22Rv1 (cell line): ENCODE measurements at regions not wholly inside any gene's neighbourhood (a gene's known extent, or its start where the extent isn't known, plus 50 kb on each side); places are given as distances from the start of the nearest gene placed in this dataset.
A peak's percentile ranks its signal among the peaks of the same experiment; 100 is the strongest.

Source experiments
- H3K27ac ChIP-seq: fragments of 450-650 bp; 2 replicates; pipeline ENCODE4 v1.5.1; 2017
- ZFX ChIP-seq: fragments of 450-650 bp; IDR thresholded peaks from 2 replicates; pipeline ENCODE4 v1.6.1; 2017; ENCODE audit warnings: antibody characterized with exemption, borderline replicate concordance
- TF ChIP-seq, protein P1 (sequence below): fragments of 450-650 bp; IDR thresholded peaks from 2 replicates; pipeline ENCODE4 v1.5.1; 2017; ENCODE audit warnings: mild to moderate bottlenecking

DNA sequence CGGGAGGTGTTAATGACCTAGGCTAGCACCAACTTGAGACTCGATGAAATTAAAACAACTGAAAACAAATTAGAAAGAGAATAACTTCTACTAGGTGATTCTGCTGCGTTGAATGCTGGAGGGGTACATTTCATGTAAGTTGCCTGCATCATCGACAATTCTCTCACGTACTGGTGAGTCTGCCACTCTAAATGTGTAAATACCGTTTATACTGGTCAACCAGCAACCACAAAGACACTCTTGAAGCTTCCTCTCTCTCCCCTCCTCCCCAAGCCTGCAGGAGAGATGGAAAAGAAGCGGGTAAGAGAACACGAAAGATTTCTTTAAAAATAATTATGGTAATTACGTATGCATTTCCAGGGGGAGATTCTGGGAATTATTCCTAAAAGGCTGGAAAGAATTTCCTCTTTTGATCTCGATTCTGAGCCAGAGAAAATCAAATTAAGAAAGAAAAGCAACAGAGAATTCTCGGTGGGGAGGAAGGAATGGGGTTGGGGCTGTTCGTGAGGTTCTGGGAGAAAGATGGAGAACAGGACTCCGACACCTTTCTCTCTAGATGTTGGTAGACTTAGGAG is 68.6 kb upstream of the MRTFB start:
- no peak overlapping the region for H3K27ac ChIP-seq
- TF ChIP-seq, protein P1, sequence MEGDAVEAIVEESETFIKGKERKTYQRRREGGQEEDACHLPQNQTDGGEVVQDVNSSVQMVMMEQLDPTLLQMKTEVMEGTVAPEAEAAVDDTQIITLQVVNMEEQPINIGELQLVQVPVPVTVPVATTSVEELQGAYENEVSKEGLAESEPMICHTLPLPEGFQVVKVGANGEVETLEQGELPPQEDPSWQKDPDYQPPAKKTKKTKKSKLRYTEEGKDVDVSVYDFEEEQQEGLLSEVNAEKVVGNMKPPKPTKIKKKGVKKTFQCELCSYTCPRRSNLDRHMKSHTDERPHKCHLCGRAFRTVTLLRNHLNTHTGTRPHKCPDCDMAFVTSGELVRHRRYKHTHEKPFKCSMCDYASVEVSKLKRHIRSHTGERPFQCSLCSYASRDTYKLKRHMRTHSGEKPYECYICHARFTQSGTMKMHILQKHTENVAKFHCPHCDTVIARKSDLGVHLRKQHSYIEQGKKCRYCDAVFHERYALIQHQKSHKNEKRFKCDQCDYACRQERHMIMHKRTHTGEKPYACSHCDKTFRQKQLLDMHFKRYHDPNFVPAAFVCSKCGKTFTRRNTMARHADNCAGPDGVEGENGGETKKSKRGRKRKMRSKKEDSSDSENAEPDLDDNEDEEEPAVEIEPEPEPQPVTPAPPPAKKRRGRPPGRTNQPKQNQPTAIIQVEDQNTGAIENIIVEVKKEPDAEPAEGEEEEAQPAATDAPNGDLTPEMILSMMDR: no peak
- TF ChIP-seq ZFX: no peak

DNA sequence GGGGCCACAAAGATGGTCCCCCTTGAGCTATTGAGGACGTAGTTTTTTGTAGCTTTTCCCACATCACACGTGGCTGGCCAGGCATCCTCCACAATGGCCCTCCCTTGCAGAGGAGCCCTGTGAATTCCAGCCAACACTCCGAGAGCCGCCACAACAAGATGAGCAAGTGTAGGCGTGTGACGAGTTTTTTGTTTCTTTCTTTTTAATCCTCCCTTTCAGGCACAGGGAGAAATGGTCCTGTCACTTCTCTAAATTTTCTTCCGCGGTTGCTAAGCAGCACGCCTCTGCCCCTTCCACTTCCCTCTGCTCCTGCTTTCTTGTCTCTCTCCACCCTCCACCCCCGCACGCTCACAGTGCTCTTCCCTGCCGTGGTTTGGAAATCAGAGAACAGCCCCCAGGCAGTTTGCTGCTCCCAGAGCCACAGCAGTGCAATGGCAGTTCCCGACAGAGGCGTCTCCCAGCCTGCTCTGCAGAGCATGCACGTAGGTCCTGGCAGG is 68.0 kb upstream of the MRTFB start:
- TF ChIP-seq ZFX: no peak
- TF ChIP-seq, protein P1: peak; percentile 8; the same call in 1 of the 2 replicates
- H3K27ac ChIP-seq: no peak overlapping the region

DNA sequence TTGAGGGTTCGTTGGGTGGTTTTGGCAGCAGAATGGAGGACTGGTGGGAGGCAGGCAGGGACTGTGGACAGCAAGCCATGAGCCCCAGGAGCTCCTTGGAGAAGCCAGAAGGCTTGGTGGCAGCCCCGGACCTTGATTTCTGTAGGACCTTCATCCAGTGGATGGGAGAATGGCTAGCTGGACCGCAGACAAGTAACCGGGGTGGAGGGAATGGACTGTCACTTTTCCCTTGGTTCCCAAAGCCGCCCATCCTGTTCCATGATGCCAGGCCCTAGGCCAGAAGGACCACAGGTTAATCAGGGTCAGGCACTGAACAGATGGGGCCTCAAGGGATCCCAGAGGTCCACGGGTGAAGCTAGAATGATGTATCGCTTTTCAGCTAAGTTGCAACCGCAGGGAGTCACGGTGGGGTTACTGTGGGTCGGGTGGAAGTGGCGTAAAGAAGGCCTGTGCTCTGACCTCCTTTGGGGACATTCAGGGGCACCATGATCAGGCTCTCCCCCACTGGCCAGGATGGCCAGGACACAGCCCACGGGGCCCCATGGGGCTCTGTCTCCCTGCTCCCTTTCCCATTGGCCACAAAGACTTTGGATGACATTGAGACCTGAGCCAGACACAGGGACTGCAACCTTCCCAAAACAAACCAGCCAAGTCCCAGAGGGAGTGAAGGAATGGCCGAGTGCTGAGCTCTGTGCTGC is 66.9 kb upstream of the MRTFB start:
- no peak overlapping the region for H3K27ac ChIP-seq
- TF ChIP-seq, protein P1: no peak
- no peak for TF ChIP-seq ZFX

DNA sequence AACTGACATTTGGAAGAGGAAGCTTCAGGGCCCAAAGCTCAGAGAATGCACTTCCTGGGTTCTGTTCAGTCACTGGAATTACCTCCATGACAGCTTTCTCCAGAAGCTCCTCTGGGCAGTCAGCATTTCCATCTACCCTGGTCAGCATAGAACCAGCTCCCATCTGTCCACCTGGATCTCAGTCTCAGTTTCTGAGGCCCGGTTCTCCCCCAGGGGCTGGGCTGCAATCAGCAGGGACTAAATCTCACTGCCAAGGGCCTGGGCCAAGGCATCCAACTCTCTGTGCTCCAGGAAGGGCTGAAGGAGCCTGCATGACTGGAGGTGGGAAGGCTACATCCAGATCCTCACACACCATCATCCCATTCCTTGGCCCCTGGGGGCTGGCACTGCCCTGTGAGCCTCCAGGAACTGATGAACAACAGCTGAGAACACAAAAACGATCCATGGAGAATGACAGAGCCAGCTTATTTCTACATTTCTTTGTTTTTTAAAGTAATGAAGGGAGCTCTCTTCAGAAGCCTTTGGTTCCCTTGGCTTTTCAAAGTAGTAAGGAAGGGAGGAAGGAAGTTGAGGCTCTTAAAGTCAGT is 66.3 kb upstream of the MRTFB start:
- H3K27ac ChIP-seq: no peak overlapping the region
- TF ChIP-seq, protein P1: no peak
- TF ChIP-seq ZFX: no peak

DNA sequence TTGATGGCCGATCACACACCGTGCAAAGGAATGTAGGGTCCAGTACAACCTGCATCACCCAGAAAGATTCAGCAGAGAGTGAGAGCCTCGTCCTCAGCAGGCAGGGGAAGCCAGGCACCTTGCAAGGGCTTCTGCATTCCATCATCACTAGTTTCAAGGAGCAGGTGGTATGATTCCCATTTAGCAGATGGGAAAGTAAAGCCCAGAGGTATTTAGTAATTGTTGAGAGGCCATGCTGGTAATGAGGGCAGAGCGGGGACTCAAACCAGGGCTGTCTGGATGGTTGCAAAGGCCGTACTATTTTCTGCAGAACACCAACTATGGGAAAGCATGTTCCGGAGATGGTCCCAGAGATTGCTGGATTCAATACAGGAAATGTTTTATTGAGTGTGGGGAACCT is 65.8 kb upstream of the MRTFB start:
- TF ChIP-seq, protein P1: no peak
- TF ChIP-seq ZFX: no peak
- no peak overlapping the region for H3K27ac ChIP-seq

DNA sequence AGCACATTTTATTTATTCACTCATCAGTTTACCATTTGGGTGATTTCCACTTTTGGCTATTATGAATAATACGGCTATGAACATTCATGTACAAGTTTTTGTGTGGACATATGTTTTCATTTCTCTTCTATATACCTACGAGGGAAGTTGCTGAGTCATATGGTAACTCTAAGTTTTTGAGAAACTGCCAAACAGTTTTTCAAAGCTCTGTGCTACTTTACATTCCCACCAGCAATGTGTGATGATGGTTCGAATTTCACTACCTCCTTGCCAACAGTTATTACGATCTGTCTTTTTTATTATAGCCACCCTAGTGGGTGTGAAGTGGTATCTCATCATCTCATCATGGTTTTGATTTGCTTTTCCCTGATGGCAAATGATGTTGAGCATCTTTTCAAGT is 63.7 kb upstream of the MRTFB start:
- TF ChIP-seq, protein P1: no peak
- TF ChIP-seq ZFX: no peak
- H3K27ac ChIP-seq: no peak overlapping the region

DNA sequence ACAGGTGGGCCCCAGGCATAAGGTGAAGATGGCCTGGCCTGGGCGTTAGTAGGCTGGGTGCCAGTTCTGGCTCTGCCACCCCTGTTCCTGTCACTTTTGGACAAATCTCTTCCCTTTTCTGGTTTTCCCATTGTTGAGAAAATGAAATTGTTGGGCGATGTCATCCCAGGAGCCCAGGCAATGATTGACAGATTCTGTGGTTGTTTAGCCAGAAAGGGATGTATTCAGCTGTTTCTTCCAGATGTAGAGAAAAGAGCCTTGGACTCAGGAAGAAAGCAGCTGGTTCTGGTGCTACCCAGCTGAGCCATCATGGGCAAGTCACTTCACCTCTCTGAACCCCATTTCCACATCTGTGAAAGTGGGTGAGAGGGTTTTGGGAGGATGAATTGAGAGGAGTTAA is 60.1 kb upstream of the MRTFB start:
- no peak overlapping the region for H3K27ac ChIP-seq
- TF ChIP-seq ZFX: no peak
